GM10266 (cell line): ENCODE measurements at regions not wholly inside any gene's neighbourhood (a gene's known extent, or its start where the extent isn't known, plus 50 kb on each side); places are given as distances from the start of the nearest gene placed in this dataset.
"Not testable (repeated sequence)": the region's sequence is repeated elsewhere in the genome, so short reads cannot be mapped to it uniquely, and the experiment has no call there.

Experiments used
- DNase-seq: peaks from one replicate; pipeline ENCODE4 v3.0.0; 2012; ENCODE audit errors: extremely low spot score
- CTCF ChIP-seq: IDR thresholded peaks from 2 replicates; pipeline ENCODE4 v1.5.1; 2012; ENCODE audit warnings: mild to moderate bottlenecking, low read depth; ENCODE audit not compliant: control insufficient read depth, insufficient read depth; ENCODE audit errors: missing control alignments

GRCh38 chr2:203612246-203612645, 77.1 kb upstream of the RAPH1 start:
- DNase-seq = no peak
- TF ChIP-seq CTCF = no peak

GRCh38 chr2:203619267-203619878, 84.3 kb upstream of the RAPH1 start:
- no peak for TF ChIP-seq CTCF
- no peak for DNase-seq

- DNase-seq = no peak
- no peak for TF ChIP-seq CTCF
Measured at GRCh38 chr2:203621981-203622515, 84.4 kb upstream of the CD28 start.

- no peak for DNase-seq
- TF ChIP-seq CTCF = no peak
Measured at GRCh38 chr2:203623096-203623495, 83.3 kb upstream of the CD28 start.

GRCh38 chr2:203623661-203624060, 82.8 kb upstream of the CD28 start:
- no peak for TF ChIP-seq CTCF

GRCh38 chr2:203625701-203626100, 80.7 kb upstream of the CD28 start:
- DNase-seq = no peak
- no peak for TF ChIP-seq CTCF

More at GRCh38 chr2:203623661-203624060, 82.8 kb upstream of the CD28 start:
- DNase-seq = no peak

GRCh38 chr2:203626247-203626646, 80.2 kb upstream of the CD28 start:
- DNase-seq = not testable (repeated sequence)
